ENCODE measurements at regions not wholly inside any gene's neighbourhood (a gene's known extent, or its start where the extent isn't known, plus 50 kb on each side); places are given as distances from the start of the nearest gene placed in this dataset.

DNA sequence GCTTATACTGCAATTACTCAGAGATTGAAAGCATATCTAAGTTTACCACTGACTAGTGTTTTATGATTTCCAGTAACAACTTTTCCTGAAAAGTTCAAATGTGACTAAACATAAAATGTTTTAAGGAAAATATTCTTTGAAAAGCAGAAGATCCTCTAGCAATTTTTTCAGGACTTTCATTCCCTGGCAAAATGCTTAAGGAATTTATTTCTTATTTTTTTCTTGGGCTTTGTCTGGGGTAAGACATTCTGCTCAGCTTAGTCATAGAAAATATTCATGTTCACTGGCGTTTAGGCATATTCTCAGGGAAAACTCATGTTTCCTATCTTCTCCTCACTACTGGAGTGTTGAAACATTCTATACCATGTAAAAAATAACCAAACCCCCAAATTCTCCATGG, 235.3 kb upstream of the CEP162 start:
- Mint-ChIP-seq H3K9me3 (no peaks in the 10 kb centered on the region), H3K36me3 (ENCODE audit: low read depth) (no peaks in the 10 kb centered on the region), H3K27me3 (ENCODE audit: insufficient read depth) (no peaks in the 10 kb centered on the region), H3K4me1 (peaks cover 37% of the 10 kb centered on the region), H3K27ac (no peak overlapping the region), H3K4me3 (no peak overlapping the region)
- H3K4me3 ChIP-seq (ENCODE audit: low read length): no peak overlapping the region
- no peaks in the 10 kb centered on the region for H3K27me3 ChIP-seq (ENCODE audit: control insufficient read depth, insufficient read depth, low read length, poor library complexity, severe bottlenecking)
- DNase-seq: no peak
- H3K36me3 ChIP-seq (ENCODE audit: control insufficient read depth, insufficient read depth, low read length): no peaks in the 10 kb centered on the region
- peaks cover 8% of the 10 kb centered on the region for H3K4me1 ChIP-seq (ENCODE audit: control insufficient read depth, insufficient read depth, low read length)
- H3K9me3 ChIP-seq (ENCODE audit: control insufficient read depth, low read length): no peaks in the 10 kb centered on the region
- H3K27ac ChIP-seq (ENCODE audit: low read depth, low read length): no peak overlapping the region
- TF ChIP-seq, protein P1, sequence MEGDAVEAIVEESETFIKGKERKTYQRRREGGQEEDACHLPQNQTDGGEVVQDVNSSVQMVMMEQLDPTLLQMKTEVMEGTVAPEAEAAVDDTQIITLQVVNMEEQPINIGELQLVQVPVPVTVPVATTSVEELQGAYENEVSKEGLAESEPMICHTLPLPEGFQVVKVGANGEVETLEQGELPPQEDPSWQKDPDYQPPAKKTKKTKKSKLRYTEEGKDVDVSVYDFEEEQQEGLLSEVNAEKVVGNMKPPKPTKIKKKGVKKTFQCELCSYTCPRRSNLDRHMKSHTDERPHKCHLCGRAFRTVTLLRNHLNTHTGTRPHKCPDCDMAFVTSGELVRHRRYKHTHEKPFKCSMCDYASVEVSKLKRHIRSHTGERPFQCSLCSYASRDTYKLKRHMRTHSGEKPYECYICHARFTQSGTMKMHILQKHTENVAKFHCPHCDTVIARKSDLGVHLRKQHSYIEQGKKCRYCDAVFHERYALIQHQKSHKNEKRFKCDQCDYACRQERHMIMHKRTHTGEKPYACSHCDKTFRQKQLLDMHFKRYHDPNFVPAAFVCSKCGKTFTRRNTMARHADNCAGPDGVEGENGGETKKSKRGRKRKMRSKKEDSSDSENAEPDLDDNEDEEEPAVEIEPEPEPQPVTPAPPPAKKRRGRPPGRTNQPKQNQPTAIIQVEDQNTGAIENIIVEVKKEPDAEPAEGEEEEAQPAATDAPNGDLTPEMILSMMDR (conservative IDR thresholded peaks at IDR 0.05): no peak
- 86% methylated on average over 1 of the region's 1 CpG for WGBS, 2 experiments (ENCODE audit: insufficient coverage in 1 of 2, insufficient read length in 1 of 2)
- no peak overlapping the region for H3K9ac ChIP-seq (ENCODE audit: extremely low read depth, low read length, poor library complexity, severe bottlenecking)

DNA sequence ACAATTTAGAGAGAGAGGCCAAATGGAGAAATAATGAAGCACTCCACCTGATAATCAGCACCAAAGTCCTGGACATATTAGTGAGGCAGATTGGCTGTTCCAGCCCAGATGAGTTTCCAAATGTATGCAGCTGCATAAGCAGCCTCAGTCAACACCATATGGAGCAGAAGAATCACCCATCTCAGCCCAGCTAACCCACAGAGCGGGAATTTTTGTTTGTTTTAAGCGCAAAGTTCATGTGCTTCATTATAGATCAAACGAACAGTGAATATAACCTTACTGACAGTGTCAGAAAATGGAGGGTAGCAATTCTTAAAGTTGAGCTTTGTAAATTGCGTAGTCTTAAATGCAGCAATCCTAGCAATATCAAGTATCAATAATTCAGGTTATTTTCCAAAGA, 234.0 kb upstream of the CEP162 start:
- H3K9me3 Mint-ChIP-seq: no peaks in the 10 kb centered on the region

DNA sequence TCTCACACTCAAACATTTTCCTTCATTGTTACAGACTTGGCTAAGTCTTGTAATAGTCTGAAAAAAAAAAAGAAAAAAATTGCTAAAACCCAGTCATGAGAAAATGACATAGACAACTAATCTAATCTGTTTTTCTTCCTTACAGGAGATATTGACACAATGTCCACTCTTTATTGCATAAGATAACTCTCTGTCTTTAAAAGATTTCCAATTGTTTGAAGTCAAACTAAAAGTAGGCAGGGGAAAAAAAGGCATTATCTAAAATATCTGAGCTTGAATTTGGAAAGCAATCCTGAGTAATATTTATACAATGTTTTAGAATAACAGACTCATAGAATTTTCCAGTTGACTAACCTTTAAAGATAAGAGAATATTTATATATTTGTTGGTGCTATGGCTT, 233.0 kb upstream of the CEP162 start:
- no peaks in the 10 kb centered on the region for H3K9me3 ChIP-seq (ENCODE audit: control insufficient read depth, low read length)
- H3K36me3 Mint-ChIP-seq (ENCODE audit: low read depth): no peaks in the 10 kb centered on the region
- H3K4me3 ChIP-seq (ENCODE audit: low read length): no peak overlapping the region
- no peaks in the 10 kb centered on the region for H3K27me3 ChIP-seq (ENCODE audit: control insufficient read depth, insufficient read depth, low read length, poor library complexity, severe bottlenecking)
- H3K4me1 ChIP-seq (ENCODE audit: control insufficient read depth, insufficient read depth, low read length): peaks cover 3% of the 10 kb centered on the region
- H3K27me3 Mint-ChIP-seq (ENCODE audit: insufficient read depth): no peaks in the 10 kb centered on the region
- peaks cover 31% of the 10 kb centered on the region for H3K4me1 Mint-ChIP-seq
- no peaks in the 10 kb centered on the region for H3K9me3 Mint-ChIP-seq
- TF ChIP-seq, protein P1 (conservative IDR thresholded peaks at IDR 0.05): no peak
- no peak overlapping the region for H3K27ac ChIP-seq (ENCODE audit: low read depth, low read length)
- H3K9ac ChIP-seq (ENCODE audit: extremely low read depth, low read length, poor library complexity, severe bottlenecking): no peak overlapping the region
- H3K27ac Mint-ChIP-seq: peak overlapping the region; percentile 6
- no peak overlapping the region for H3K4me3 Mint-ChIP-seq
- no peaks in the 10 kb centered on the region for H3K36me3 ChIP-seq (ENCODE audit: control insufficient read depth, insufficient read depth, low read length)
- no peak for DNase-seq

More for the DNA sequence above, 234.0 kb upstream of the CEP162 start:
- Histone ChIP-seq H3K36me3 (ENCODE audit: control insufficient read depth, insufficient read depth, low read length) (no peaks in the 10 kb centered on the region), H3K9ac (ENCODE audit: extremely low read depth, low read length, poor library complexity, severe bottlenecking) (no peak overlapping the region), H3K27me3 (ENCODE audit: control insufficient read depth, insufficient read depth, low read length, poor library complexity, severe bottlenecking) (no peaks in the 10 kb centered on the region), H3K4me1 (ENCODE audit: control insufficient read depth, insufficient read depth, low read length) (peaks cover 6% of the 10 kb centered on the region), H3K4me3 (ENCODE audit: low read length) (no peak overlapping the region), H3K9me3 (ENCODE audit: control insufficient read depth, low read length) (no peaks in the 10 kb centered on the region), H3K27ac (ENCODE audit: low read depth, low read length) (no peak overlapping the region)
- no peak overlapping the region for H3K4me3 Mint-ChIP-seq
- TF ChIP-seq, protein P1 (conservative IDR thresholded peaks at IDR 0.05): no peak
- no peak overlapping the region for H3K27ac Mint-ChIP-seq
- no peaks in the 10 kb centered on the region for H3K27me3 Mint-ChIP-seq (ENCODE audit: insufficient read depth)
- peaks cover 37% of the 10 kb centered on the region for H3K4me1 Mint-ChIP-seq
- H3K36me3 Mint-ChIP-seq (ENCODE audit: low read depth): no peaks in the 10 kb centered on the region
- 92% methylated on average over 4 of the region's 4 CpGs; no CpG with 5 or more reads in 1 of the 2 experiments for WGBS, 2 experiments (ENCODE audit: insufficient coverage in 1 of 2, insufficient read length in 1 of 2)
- DNase-seq: no peak
